ENCODE measurements at regions not wholly inside any gene's neighbourhood (a gene's known extent, or its start where the extent isn't known, plus 50 kb on each side); places are given as distances from the start of the nearest gene placed in this dataset.

GRCh38 chr4:184960505-184960971, 57.8 kb upstream of the HELT start (continued):
- TF ChIP-seq E2F5 (CRISPR knock-in tag; conservative IDR thresholded peaks at IDR 0.05), result no peak
- TF ChIP-seq TGIF2 (CRISPR knock-in tag; IDR thresholded peaks at IDR 0.05), result no peak
- TF ChIP-seq TBP (CRISPR knock-in tag; IDR thresholded peaks at IDR 0.05), result no peak
- TF ChIP-seq RFX5 (IDR thresholded peaks at IDR 0.05; ENCODE audit: low read depth, low read length), result no peak
- TF ChIP-seq, protein P1, sequence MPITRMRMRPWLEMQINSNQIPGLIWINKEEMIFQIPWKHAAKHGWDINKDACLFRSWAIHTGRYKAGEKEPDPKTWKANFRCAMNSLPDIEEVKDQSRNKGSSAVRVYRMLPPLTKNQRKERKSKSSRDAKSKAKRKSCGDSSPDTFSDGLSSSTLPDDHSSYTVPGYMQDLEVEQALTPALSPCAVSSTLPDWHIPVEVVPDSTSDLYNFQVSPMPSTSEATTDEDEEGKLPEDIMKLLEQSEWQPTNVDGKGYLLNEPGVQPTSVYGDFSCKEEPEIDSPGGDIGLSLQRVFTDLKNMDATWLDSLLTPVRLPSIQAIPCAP (CRISPR knock-in tag; IDR thresholded peaks at IDR 0.05; ENCODE audit: low read depth), result no peak
- no peak for TF ChIP-seq TSC22D2 (CRISPR knock-in tag; IDR thresholded peaks at IDR 0.05; ENCODE audit: borderline replicate concordance)
- TF ChIP-seq, protein P2, sequence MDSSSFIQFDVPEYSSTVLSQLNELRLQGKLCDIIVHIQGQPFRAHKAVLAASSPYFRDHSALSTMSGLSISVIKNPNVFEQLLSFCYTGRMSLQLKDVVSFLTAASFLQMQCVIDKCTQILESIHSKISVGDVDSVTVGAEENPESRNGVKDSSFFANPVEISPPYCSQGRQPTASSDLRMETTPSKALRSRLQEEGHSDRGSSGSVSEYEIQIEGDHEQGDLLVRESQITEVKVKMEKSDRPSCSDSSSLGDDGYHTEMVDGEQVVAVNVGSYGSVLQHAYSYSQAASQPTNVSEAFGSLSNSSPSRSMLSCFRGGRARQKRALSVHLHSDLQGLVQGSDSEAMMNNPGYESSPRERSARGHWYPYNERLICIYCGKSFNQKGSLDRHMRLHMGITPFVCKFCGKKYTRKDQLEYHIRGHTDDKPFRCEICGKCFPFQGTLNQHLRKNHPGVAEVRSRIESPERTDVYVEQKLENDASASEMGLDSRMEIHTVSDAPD (CRISPR knock-in tag; IDR thresholded peaks at IDR 0.05), result no peak
- no peak for TF ChIP-seq NR2C2 (CRISPR knock-in tag; IDR thresholded peaks at IDR 0.05; ENCODE audit: borderline replicate concordance)
- TF ChIP-seq ATAD3A (CRISPR knock-in tag; IDR thresholded peaks at IDR 0.05), result no peak
- TF ChIP-seq ZNF660 (CRISPR knock-in tag; IDR thresholded peaks at IDR 0.05; ENCODE audit: borderline replicate concordance, low read depth), result no peak
- TF ChIP-seq ZNF20 (CRISPR knock-in tag; IDR thresholded peaks at IDR 0.05), result no peak
- no peak for TF ChIP-seq ZNF569 (CRISPR knock-in tag; IDR thresholded peaks at IDR 0.05; ENCODE audit: borderline replicate concordance)
- TF ChIP-seq, protein P3, sequence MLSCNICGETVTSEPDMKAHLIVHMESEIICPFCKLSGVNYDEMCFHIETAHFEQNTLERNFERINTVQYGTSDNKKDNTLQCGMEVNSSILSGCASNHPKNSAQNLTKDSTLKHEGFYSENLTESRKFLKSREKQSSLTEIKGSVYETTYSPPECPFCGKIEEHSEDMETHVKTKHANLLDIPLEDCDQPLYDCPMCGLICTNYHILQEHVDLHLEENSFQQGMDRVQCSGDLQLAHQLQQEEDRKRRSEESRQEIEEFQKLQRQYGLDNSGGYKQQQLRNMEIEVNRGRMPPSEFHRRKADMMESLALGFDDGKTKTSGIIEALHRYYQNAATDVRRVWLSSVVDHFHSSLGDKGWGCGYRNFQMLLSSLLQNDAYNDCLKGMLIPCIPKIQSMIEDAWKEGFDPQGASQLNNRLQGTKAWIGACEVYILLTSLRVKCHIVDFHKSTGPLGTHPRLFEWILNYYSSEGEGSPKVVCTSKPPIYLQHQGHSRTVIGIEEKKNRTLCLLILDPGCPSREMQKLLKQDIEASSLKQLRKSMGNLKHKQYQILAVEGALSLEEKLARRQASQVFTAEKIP (CRISPR knock-in tag; IDR thresholded peaks at IDR 0.05; ENCODE audit: borderline replicate concordance), result no peak
- TF ChIP-seq MBD4 (IDR thresholded peaks at IDR 0.05; ENCODE audit: borderline replicate concordance, low read length), result no peak
- TF ChIP-seq ZNF746 (CRISPR knock-in tag; IDR thresholded peaks at IDR 0.05), result no peak
- TF ChIP-seq BHLHE40 (IDR thresholded peaks at IDR 0.05; ENCODE audit: low read length), result no peak
- no peak for TF ChIP-seq DR1 (CRISPR knock-in tag; IDR thresholded peaks at IDR 0.05)
- TF ChIP-seq ZNF574 (CRISPR knock-in tag; IDR thresholded peaks at IDR 0.05), result peak; percentile 39; the same call in 1 of the 2 replicates
- TF ChIP-seq, protein P4, sequence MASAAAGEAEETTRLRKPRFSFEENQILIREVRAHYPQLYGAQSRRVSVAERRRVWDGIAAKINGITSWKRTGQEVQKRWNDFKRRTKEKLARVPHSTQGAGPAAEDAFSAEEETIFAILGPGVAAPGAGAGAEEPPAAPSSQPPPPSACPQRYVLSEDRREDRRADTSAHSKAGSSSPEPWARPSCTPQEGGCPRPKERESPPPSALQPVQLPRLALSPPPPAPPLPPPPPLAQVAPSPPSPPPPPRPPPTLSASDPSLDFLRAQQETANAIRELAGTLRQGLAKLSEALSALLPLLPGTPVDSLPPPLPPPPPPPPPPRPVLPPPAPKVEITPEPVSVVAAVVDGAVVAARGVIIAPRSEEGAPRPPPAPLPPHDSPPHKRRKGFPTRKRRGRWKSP (CRISPR knock-in tag; IDR thresholded peaks at IDR 0.05), result 0 out of 2 replicates have a peak, but pooled peaks have one; percentile 25
- no peak for TF ChIP-seq ZNF639 (CRISPR knock-in tag; conservative IDR thresholded peaks at IDR 0.05)
- no peak for TF ChIP-seq ZNF678 (CRISPR knock-in tag; IDR thresholded peaks at IDR 0.05)

Data from HepG2 (cell line).